HG02642 (cell line): ENCODE measurements at regions not wholly inside any gene's neighbourhood (a gene's known extent, or its start where the extent isn't known, plus 50 kb on each side); places are given as distances from the start of the nearest gene placed in this dataset.

ENCODE experiments used
- ATAC-seq: cut with Tn5 transposase; IDR thresholded peaks from one replicate; pipeline ENCODE4 v1.9.1; 2021; ENCODE audit warnings: mild to moderate bottlenecking; ENCODE audit not compliant: unreplicated experiment, poor library complexity

DNA sequence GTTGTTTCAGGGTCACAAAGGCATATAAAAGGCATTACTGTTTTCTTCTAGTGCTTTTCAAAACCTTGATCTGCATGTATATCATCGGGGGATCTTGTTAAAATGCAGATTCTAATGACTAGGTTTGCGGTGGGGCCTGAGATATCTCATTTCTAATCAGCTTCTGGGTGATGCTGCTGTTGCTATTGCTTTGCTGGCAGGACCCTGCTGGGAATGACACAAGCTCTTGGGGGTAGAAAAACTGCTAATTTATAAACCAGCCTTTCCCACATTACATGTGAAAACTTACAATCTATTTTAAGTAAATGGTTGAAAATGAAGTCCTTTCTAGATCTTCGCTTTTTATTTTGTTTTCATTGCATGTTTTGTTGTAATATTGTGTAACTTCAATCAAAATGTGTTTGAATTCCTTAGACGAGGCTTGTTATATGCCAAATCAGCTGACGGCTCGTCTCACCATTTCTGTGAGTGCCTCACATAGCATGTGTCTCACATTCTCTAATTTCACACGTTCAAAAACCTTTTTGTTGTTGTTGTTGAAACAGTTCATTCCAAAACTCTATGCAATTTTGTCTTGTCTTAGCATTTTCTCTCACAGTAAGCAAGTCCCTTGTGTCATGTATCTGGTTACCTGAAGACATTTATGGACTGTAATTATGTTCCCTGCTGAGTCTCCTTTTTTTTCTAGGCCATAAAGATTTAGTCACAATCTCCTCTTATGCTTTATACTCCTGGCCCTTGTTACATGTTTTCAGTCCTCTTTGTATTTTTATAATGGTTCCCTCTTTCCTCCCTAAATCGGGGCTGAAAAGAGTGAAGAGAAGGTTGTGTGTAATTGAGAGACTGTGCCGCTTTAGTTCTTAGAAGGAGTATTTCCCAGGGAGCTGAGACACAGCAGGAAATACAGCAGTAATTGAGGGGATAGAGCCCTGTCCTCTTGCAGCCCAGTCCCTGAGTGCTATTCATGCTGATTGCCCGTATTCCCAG is 521.0 kb upstream of the SEMA6A start:
- ATAC-seq: no peak

DNA sequence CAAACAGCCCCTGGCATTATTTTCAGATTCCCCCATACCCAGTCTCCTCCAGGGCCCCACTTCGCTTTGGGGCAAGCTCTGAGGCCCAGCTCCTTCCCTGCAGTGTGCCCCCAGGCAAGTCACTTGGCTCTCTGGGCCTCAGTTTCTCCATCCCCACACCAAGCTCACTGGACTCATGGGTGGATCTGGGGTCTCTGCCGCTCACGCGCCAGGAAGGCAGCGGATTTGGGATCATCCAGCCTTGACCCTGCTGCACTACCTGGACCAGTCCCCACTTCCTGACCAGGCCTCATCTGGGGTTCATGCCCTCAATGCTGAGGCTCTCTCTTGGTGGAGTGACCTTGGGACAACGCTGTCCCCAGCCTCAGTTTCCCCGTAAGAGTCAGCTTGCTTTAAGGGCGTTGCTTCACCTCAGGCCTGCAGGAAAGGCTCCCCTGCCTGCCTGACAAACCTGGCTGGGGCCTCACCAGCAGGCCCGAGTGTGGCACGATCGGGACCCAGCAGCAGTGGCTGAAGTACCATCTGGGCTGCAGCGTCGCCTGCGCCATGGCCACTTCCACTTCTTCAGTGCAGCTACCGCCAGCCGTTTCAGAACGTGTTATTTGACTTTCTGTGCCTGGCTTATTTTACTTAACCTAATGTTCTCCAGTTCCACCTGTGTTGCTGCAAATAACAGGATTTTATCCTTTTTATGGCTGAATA is 519.6 kb upstream of the SEMA6A start:
- no peak for ATAC-seq

GRCh38 chr5:117093653-117094052 is 519.0 kb upstream of the SEMA6A start:
- no peak for ATAC-seq

GRCh38 chr5:117089001-117089400 is 514.4 kb upstream of the SEMA6A start:
- ATAC-seq: no peak

DNA sequence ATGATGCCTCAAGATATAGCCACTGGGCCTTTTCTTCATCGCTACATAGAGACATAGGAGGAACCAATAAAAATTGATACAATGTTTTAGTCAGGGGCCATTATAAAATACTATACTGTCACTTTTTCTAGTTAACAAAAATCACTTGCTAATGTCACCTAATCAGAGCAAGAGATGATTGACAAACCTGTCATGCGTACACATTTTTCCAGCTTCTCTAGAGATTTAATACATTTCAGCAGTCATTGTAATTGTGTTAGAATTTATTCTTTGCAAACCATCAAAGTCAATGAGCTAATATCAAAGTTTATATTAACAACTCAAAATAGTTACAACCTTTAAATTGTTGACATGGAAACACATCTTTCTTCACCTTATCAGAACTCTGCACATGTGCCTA is 513.6 kb upstream of the SEMA6A start:
- ATAC-seq: no peak

- no peak for ATAC-seq
These were observed 509.4 kb upstream of the SEMA6A start for GRCh38 chr5:117084067-117084466.

DNA sequence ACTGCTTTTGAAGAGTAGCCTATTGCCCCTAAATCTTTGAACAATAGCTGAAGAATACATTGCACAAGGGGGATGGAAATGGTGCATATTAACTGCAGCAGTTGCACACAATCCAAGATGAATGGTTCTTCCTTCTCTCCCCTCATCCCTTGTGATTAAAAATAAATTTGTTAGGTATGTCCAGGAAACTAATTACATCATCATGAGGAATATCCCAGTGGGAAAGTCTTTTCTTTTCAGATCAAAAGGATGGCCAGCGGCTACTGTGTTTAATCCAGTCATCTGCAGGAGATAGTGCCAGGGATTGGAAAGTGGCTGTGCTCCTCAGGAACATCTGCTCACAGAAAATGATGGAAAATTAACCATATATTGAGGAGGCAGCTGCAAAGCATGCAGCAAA is 508.4 kb upstream of the SEMA6A start:
- ATAC-seq: no peak

DNA sequence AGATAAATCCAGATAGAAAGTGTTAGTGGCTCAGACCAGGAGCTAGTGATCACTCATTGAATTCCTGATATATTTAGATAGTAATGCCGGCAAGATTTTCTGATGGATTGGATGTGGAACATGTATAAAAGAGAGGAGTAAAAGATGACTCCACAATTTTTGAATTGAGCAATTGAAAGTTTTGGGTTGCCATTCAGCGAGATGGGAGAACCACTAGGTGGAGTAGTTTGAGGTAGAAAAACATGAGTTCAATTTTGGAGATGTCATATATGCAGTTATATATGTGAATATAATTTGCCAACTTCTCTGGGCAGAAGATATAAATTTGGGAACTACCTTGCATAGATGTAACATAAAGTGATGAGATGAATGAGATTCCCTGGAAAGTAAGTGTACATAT is 502.5 kb upstream of the SEMA6A start:
- no peak for ATAC-seq

- no peak for ATAC-seq
These were observed 497.8 kb upstream of the SEMA6A start for GRCh38 chr5:117072439-117072838.

- ATAC-seq: no peak
These were observed 491.2 kb upstream of the SEMA6A start for GRCh38 chr5:117065800-117066199.

- ATAC-seq: no peak
These were observed 490.5 kb upstream of the SEMA6A start for GRCh38 chr5:117065161-117065560.

DNA sequence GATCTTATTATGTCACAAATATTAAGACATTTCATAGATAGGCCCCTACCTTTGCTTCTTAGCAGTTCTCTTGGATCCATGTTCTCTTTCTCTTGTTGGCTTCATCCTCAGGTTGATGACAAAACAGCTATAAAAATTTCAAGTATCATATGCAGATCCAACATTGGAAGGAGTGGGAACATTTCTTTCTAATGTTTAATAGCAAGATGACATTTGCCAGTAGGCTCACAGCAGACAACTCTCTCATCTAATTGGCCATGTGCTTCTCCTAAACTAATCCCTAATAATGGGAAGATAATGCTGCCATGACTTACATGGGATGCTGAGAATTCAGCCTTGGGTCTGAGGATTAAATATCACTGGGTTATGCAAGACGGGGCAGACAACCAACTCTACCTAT is 485.5 kb upstream of the SEMA6A start:
- no peak for ATAC-seq

DNA sequence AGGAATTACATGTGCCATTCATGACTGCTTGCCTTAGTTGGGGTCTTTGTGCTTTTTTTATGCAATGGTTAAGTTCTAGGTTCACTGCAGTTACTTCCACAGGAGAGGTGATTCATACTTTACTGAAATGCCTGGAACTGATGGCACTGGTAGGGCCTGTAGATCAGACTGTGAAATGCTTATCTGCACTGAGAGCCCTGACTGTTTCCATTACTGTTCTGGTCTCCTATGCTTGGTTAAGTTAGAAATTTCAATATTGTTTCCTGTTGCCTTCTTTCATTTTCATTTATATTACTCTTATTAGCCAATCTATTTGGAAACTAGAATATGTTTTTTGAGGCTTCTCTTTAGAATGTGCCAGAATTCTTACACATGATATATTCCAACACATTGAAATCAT is 484.1 kb upstream of the SEMA6A start:
- no peak for ATAC-seq

GRCh38 chr5:117055517-117055916 is 480.9 kb upstream of the SEMA6A start:
- no peak for ATAC-seq

DNA sequence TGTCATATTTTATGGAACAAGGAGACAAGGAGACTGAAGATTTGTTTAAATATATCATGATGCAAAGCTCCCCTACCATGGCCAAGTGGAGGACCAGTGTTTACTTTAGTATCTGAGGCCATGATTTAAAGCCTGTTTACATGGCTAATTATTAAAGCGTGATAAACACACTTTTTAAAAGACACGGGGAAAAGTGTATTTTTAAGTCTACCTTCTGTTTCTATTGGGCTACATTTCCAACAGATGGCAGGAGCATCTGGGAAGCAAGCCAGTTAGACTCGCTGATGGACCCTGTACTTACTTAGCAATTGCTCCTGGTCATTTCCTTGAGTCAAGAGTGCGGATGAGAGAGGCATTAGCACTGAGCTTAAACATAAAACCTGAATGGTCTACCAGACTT is 480.3 kb upstream of the SEMA6A start:
- no peak for ATAC-seq

DNA sequence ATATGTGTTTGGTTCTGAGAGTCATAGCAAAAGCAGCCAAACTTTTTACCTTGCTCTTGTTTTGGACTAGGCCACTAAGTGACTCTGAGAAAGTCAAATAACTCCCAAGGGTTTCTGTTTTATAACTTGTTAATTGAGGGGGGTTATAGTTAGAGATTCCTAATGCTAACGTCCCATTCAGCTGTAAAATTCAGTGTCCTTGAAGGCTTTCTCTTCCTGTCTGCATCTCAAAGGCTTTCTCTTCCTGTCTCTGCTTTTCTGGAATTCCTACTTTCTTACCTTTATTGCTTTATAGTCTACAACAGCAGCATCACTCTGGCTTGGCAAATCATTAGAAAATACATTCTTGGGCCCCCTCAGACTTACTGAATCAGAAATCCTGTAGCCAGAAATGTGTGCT is 479.5 kb upstream of the SEMA6A start:
- ATAC-seq: no peak

GRCh38 chr5:117041926-117042595 is 467.4 kb upstream of the SEMA6A start:
- no peak for ATAC-seq

- no peak for ATAC-seq
These were observed 464.4 kb upstream of the SEMA6A start for GRCh38 chr5:117039035-117039434.

DNA sequence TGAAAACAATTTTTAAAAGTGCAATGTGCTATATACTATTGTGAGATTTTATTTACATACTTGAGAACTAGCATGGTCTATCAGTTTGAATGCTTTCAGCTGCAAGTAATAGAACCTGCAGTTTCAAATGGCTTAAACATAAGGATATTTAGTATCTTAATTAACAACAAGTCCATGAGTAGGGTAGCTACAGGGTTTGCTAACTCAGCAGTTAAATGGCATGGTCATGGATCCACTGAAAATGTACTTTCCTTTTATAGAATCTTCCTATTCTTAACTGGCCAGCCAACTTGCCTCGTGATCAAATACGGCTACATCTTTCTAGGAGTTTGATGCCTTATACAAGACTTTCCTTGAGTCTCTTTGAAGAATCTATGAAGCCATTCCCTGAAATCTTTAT is 452.8 kb upstream of the SEMA6A start:
- ATAC-seq: no peak

DNA sequence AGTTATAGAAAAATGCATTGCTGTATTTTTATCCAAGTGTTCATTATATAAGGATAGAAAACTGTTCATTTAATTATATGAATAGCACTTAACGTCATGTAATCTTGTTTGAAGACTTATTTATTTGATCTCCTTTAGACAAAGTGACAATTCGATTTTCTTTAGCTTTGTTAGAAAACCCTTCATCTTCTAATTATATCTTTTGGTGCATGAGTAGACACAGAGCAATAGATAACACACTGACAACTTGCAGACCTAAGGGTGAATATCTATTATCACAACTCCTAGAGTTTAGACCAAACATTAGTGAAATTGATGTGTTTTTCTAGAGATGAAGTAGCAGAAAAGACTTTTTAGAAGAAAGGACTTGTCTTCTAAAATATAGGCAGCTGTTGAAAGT is 446.4 kb upstream of the SEMA6A start:
- no peak for ATAC-seq

DNA sequence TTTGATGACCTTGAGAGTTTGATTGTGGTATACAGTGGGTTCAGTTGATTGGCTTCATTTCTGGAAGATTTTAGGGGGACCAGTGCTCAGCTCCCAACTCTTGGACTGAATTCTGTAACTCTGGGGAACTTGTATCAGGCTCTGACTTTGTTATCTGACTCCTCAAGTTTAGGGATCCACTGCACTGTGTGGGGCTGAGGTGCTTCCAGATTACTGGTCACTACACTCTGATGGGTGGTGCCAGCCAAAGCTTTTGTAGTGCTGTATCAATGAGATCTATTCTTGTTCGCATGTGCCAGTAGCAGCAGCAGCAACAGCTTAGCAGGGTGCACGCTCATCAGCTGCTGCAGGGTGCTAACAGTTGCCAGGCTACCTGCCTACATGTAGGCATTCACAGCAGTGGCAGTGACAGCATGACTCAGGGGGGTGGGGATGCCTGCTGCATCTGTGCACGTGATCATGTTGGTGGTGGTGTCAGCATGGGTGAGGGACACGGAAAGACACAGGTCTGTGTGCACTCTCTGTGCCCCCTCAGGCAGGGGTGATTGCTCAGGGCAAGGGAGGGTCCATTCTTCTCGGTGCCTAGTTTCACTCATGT is 438.8 kb upstream of the SEMA6A start:
- ATAC-seq: no peak
